BJ (cell line): ENCODE measurements at regions not wholly inside any gene's neighbourhood (a gene's known extent, or its start where the extent isn't known, plus 50 kb on each side); places are given as distances from the start of the nearest gene placed in this dataset.
A peak's percentile ranks its signal among the peaks of the same experiment; 100 is the strongest.

ENCODE experiments used
- CTCF ChIA-PET: fragments of 350-600 bp; formaldehyde crosslinking; extraction: SDS; loops from one replicate; lab custom pipeline; 2021; ENCODE audit warnings: antibody characterized with exemption, inconsistent platforms; lab: Yijun Ruan, JAX
- POLR2A ChIA-PET: fragments of 300-600 bp; sonication (Branson Sonifier 250); formaldehyde crosslinking; extraction: SDS; loops from one replicate; lab custom pipeline; 2021; ENCODE audit warnings: antibody characterized with exemption; lab: Charles Lee
- DNase-seq: peaks from one replicate; pipeline ENCODE4 v3.0.0-alpha.2; 2011; ENCODE audit warnings: low read depth
- H3K27me3 ChIP-seq: 2 replicates; pipeline ENCODE4 v1.6.0; 2011; ENCODE audit warnings: low read length; ENCODE audit not compliant: control insufficient read depth, insufficient read depth
- H3K36me3 ChIP-seq: 2 replicates; pipeline ENCODE4 v1.5.1; 2011; ENCODE audit warnings: low read length; ENCODE audit not compliant: control insufficient read depth, insufficient read depth
- H3K4me3 ChIP-seq: 2 replicates; pipeline ENCODE4 v1.5.1; 2011; ENCODE audit warnings: low read depth, mild to moderate bottlenecking, control low read depth, low read length
- TF ChIP-seq, protein P1 (sequence below): IDR thresholded peaks from 2 replicates; pipeline ENCODE4 v1.5.1; 2011; ENCODE audit warnings: low read depth, mild to moderate bottlenecking, control low read depth, inconsistent platforms, low read length, moderate library complexity; ENCODE audit not compliant: insufficient read depth

DNA sequence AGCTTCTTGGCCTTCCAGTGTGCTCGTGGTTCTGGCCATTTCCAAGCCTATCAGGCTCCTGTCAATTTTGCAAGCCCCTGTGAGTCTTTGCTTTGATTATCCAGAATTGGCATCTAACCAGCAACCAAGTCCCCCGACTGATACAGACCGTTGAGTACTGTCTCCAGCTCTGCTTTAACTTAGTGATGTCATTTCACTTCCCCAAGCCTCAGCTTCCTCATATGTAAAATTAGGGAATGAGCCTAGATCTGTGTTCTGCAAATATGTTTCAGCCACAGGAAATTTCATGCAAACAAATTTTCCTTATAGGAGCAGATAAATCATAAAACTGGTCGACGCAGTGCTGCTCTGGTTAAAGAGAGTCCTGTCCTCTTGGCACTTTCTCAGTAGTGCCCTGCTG, 60.1 kb upstream of the WSB1 start:
- Histone ChIP-seq H3K36me3 (no peaks in the 10 kb centered on the region), H3K27me3 (no peaks in the 10 kb centered on the region), H3K4me3 (no peak overlapping the region)
- ChIA-PET CTCF (interaction anchor here (0.8 to 8.4 kb wide), 6 partner anchors 11 to 417 kb away, joined by 3 to 113 read pairs (median 3); no protein-coding TSS in a partner anchor), POLR2A (no interaction called here)
- no peak for DNase-seq
- TF ChIP-seq, protein P1, sequence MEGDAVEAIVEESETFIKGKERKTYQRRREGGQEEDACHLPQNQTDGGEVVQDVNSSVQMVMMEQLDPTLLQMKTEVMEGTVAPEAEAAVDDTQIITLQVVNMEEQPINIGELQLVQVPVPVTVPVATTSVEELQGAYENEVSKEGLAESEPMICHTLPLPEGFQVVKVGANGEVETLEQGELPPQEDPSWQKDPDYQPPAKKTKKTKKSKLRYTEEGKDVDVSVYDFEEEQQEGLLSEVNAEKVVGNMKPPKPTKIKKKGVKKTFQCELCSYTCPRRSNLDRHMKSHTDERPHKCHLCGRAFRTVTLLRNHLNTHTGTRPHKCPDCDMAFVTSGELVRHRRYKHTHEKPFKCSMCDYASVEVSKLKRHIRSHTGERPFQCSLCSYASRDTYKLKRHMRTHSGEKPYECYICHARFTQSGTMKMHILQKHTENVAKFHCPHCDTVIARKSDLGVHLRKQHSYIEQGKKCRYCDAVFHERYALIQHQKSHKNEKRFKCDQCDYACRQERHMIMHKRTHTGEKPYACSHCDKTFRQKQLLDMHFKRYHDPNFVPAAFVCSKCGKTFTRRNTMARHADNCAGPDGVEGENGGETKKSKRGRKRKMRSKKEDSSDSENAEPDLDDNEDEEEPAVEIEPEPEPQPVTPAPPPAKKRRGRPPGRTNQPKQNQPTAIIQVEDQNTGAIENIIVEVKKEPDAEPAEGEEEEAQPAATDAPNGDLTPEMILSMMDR: no peak

DNA sequence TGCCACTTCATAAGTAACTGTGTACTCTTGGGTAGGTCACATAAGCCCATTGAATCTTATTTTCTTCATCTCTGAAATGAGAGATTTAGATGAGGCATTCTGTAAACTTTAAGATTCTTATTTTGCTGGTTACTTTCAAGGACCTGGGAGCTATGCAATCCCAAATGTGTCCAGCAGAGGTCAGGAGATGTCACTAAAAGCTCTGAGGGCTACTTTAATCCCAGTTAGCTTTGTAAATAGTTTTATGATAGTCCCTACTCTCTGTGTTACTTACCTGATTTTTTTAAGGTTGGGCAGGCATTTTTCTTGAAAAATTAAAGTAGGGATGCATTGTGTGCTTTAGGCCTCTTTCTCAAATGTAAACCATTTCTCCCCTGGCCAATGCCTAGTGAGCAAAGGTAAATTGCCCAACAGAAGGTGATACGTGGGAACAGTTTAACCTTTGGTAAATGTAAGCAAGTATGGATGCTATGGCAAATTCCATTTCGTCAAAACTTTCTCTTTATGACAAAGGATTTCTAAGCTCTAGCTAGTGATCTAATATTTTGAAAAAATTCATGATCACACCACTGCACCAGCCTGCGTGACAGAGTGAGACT, 57.1 kb upstream of the WSB1 start:
- no peaks in the 10 kb centered on the region for H3K36me3 ChIP-seq
- POLR2A ChIA-PET: interaction anchor here (1.2 kb wide), 1 partner anchor 96 kb away, joined by 4 read pairs; no protein-coding TSS in a partner anchor
- no peaks in the 10 kb centered on the region for H3K27me3 ChIP-seq
- DNase-seq: no peak
- CTCF ChIA-PET: interaction anchor here (0.6 to 9.0 kb wide), 38 partner anchors 9 to 418 kb away, joined by 3 to 162 read pairs (median 5); partner anchors contain the start of gene WSB1
- TF ChIP-seq, protein P1: peak; percentile 84
- H3K4me3 ChIP-seq: no peak overlapping the region

DNA sequence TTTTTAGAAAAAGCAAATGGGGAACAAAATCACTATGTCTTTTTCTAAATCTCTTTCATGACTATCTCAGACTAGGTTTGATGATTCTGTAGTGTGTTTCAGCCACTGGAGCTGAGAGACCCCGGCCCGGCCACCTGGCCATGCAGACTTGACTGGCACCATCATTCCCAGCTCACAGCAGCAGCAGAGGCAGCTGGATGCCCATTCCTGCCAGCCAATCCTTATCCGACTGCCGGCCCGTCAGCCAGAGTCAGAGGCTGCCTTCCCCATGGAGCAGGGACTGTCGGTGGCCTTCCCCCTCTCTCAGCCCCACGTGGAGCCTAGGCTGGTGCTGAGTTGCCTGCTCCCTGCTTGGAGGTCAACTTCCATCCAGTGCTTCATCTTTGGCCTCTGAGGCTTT, 56.0 kb upstream of the WSB1 start:
- ChIA-PET POLR2A (interaction anchor here (1.2 kb wide), 1 partner anchor 95 kb away, joined by 4 read pairs; no protein-coding TSS in a partner anchor), CTCF (interaction anchor here (0.6 to 9.0 kb wide), 17 partner anchors 12 to 417 kb away, joined by 3 to 162 read pairs (median 9); no protein-coding TSS in a partner anchor)
- no peaks in the 10 kb centered on the region for H3K27me3 ChIP-seq
- H3K36me3 ChIP-seq: no peaks in the 10 kb centered on the region
- TF ChIP-seq, protein P1: no peak
- no peak overlapping the region for H3K4me3 ChIP-seq
- DNase-seq: no peak

DNA sequence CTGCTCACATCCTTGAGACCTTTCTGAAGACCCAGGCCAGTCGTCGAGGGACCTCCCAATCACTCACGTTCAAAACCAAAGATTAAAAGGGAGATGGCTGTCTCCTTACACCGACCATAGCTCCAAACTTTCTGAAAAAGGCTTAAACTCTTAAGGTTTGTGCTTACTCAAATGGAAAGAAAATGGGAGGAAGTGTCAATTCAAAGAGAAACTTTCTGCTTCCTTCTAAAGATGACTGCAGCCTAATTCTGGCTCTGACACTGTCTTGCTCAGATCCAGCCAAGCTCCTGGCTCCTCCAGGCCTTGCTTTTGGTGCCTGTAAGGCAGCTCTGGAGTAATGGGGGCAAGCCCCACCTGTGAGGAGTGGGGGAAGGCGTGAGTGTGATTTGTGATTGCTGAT, 54.9 kb upstream of the WSB1 start:
- DNase-seq: no peak
- ChIA-PET POLR2A (no interaction called here), CTCF (interaction anchor here (1.5 to 9.0 kb wide), 5 partner anchors 80 to 364 kb away, joined by 3 to 162 read pairs (median 34); no protein-coding TSS in a partner anchor)
- no peak overlapping the region for H3K4me3 ChIP-seq
- H3K36me3 ChIP-seq: no peaks in the 10 kb centered on the region
- H3K27me3 ChIP-seq: no peaks in the 10 kb centered on the region
- TF ChIP-seq, protein P1: no peak

DNA sequence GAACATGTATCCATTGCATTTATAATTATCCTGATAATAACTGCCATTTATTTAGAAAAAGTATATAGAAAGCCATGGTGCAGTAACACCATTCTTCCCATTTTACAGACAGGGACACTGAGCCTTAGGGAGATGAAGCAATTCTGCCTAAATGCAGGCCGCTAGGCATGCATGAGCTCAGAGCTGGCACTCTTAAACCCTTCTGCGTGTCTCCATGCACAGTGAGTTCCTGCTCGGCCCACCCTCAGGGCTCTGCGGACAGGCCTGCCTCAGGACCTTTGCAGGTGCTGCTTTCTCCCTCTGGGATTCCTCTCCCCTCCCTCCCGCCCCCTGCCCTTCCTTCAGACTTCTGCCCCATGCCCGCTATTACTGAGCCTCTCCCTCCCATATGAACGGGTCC, 54.3 kb upstream of the WSB1 start:
- ChIA-PET CTCF (interaction anchor here (3.3 to 9.0 kb wide), 3 partner anchors 94 to 364 kb away, joined by 35 to 162 read pairs (median 113); no protein-coding TSS in a partner anchor), POLR2A (no interaction called here)
- H3K36me3 ChIP-seq: no peaks in the 10 kb centered on the region
- no peak for DNase-seq
- no peaks in the 10 kb centered on the region for H3K27me3 ChIP-seq
- TF ChIP-seq, protein P1: no peak
- H3K4me3 ChIP-seq: no peak overlapping the region
